GM20431 (cell line): ENCODE measurements at regions not wholly inside any gene's neighbourhood (a gene's known extent, or its start where the extent isn't known, plus 50 kb on each side); places are given as distances from the start of the nearest gene placed in this dataset.
"Not testable (repeated sequence)": the region's sequence is repeated elsewhere in the genome, so short reads cannot be mapped to it uniquely, and the experiment has no call there.

Source experiments
- in situ Hi-C: fragments of 300-500 bp; cut with MseI, MboI; formaldehyde crosslinking; loops from one replicate; pipeline ENCODE4 v1.15.0; 2020; ENCODE audit warnings: low sequenced_read_pairs; ENCODE audit not compliant: unreplicated experiment

DNA sequence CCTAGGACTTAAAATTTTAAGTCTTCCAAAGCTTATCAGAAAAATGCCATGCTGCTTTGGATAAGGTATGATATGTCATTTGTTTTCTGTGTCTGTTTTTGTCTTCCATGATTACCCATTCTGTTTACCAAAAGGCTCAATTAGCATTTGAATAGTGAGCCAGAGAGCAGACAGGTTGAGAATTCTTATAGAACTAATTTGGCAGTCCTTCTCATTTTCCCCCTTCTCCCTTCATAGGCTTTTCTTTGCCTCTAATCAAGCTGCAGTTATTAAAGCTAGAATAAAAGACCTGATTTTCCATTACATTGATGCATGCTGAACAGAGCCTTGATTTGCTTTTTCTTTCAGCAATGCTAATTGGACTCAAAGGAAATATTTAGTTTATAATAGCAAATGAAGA lies 993.0 kb downstream of the MAT2B start:
- in situ Hi-C loops, result loop anchor here (25.0 kb wide), 1 partner anchor 486 kb away; no protein-coding TSS in a partner anchor

DNA sequence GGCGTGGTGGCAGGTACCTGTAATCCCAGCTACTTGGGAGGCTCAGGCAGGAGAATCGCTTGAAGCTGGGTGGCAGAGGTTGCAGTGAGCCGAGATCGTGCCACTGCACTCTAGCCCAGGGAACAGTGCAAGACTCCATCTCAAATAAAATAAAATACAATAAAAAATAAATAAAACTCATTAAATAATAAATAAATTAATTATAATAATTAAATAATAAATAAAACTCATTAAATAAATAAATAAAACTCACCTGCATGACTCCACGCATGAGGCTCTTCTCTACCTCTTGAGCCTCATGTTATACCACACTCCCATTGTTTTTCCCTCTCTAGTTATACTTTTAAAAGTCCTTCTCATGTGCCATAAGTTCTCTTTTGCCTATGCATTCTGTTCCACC lies 995.4 kb downstream of the MAT2B start:
- in situ Hi-C loops, result loop anchor here (25.0 kb wide), 1 partner anchor 939 kb away; no protein-coding TSS in a partner anchor

GRCh38 chr5:164501344-164501743 lies 995.9 kb downstream of the MAT2B start:
- in situ Hi-C loops, result loop anchor here (25.0 kb wide), 1 partner anchor 939 kb away; no protein-coding TSS in a partner anchor

DNA sequence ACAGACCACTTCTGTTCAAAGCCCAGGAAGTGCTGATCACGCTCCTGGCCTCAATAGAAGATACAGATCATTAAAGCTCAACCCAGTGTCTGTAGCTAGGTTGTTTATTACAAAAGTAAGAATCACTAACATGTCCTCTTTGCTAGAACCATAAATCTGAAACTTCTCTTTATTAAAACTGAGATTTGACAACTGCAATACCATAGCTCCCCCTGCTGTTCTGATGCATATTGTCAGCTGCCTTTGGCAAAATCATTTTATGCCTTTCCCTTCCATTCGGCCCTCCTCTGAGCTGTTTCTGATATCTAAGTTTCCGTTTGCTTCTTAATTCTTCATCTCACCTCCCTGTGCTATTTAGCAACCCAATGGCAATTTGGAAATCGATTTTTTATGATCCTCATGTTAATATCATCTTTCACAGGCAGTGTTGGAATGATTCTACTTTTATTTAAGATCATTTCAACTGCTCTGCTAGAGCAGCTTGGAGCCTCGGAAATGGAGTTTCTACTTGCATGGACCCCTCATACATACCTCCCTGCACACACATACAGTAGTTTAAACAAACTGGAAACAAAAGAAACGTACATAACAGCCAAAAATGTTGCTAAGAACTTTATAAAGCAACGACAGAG lies 998.8 kb downstream of the MAT2B start:
- in situ Hi-C loops, result loop anchor here (25.0 kb wide), 1 partner anchor 942 kb away; no protein-coding TSS in a partner anchor

DNA sequence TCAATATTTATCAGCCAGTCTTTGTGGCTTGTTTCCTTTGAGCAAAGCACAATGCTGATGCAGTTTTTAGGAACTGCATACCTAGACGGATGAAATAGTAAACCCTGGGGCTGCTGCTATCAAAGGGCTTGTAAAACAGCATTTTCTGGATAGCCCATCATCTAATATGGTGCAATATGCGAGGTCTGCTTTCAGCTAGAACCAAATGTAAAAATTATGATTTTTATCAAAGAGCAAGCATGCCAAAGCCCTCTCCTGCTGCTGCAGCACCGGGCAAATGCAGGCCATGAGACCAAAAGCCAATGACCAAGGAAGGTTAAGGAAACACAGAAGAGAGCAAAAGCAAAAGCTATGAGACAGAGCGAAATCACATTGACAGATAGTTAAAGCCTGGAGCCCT lies 1000.4 kb downstream of the MAT2B start:
- in situ Hi-C loops, result loop anchor here (25.0 kb wide), 1 partner anchor 943 kb away; no protein-coding TSS in a partner anchor

- in situ Hi-C loops, result loop anchor here (25.0 kb wide), 1 partner anchor 956 kb away; no protein-coding TSS in a partner anchor
Measured at GRCh38 chr5:164518067-164518740, 1012.8 kb downstream of the MAT2B start.

DNA sequence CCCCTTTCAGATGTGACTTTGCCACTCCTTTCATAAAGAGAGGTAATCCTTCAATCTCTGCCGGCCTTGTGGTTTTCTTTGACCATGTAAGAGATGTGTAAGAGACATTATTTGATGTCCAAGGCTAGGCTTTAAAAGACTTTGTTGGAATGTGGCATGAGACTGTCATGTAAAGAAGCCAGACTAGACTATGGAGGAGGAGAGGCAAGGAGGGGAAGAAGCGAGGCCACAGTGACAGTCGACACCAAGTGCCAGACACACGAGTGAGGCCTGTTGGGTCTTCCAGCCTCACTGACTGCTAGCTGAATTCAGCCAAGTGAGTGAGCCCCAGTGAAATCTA lies 1013.3 kb downstream of the MAT2B start:
- in situ Hi-C loops, result loop anchor here (25.0 kb wide), 1 partner anchor 956 kb away; no protein-coding TSS in a partner anchor

DNA sequence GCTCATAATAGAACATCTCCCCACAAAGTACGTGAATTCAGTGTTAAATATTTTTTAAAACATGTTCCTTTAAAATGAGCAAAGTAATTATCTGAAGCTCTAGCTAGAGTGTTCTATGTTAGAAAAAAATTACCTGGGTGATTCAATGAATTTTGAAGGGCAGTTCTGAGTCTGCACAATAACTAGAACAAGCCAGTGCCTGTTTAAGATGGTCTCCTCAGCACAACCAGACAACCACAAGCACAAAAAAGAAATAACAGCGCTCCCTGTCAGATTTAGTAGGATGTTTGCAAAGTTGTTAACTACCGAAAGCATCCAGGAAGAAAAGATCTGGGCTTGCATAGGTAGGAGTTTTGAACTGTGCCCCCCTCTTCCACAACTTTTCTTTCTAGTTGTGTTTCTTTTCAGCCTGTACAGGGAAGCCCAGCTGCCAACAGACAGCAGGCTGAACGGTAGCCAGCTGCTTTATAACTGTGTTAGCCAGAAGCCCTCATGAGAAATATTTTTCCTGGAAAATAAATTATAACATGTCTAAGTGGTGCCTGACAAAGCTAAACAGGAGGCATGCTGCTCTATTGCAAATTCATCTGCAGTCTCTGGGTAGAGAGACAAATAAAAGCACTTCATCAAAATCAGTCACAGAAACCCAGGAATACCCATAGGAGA lies 1026.9 kb downstream of the MAT2B start:
- in situ Hi-C loops, result no loop called here

GRCh38 chr5:164533426-164533825 lies 1028.0 kb downstream of the MAT2B start:
- in situ Hi-C loops, result not testable (repeated sequence)

DNA sequence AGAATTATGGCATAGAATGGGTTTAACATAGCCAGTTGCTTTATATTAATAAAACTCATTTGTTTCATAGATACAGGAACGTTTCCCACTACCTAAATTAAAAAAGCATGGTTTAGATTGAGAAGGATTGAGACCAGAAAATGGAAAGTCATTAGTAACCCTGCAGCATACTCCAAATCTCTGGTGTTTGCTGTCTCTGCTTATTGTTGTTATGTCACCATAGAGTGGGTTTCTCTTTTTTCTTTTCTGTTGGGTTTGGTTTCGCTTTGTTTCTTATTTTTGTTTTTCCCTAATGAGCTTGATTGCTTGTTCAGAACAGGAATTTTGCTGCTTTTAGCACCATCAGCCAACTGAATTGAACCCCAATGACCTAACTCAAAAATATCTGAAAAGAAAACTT lies 1034.8 kb downstream of the MAT2B start:
- in situ Hi-C loops, result no loop called here

DNA sequence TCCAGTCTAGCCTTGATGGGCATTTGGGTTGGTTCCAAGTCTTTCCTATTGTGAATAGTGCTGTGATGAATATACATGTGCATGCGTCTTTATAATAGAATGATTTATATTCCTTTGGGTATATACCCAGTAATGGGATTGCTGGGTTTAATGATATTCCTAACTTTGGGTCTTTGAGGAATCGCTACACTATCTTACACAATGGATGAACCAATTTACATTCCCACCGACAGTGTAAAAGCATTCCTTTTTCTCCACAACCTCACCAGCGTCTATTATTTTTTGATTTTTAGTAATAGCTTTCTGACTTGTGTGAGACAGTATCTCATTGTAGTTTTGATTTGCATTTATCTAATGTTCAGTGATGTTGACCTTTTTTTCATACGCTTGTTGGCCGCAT lies 1040.1 kb downstream of the MAT2B start:
- in situ Hi-C loops, result no loop called here

- in situ Hi-C loops, result no loop called here
Measured at GRCh38 chr5:164553851-164554250, 1048.4 kb downstream of the MAT2B start.

DNA sequence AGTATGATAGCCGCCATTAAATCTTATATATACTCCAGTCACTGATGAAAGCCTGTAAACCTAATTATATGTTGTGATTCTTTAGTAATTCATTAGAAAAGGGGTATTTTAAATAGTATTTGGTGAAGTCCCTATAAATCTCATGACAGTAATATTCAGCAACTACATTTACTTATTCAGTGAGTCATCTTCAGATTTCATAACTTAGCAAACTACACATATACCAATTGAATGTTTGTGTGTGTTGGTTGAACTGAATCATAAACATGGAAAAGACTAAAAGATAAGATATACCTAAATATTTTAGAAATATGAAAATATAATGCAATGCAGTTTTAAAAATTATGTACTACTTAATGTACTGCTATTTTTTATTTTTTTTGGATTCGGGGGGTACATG lies 1050.4 kb downstream of the MAT2B start:
- in situ Hi-C loops, result no loop called here

DNA sequence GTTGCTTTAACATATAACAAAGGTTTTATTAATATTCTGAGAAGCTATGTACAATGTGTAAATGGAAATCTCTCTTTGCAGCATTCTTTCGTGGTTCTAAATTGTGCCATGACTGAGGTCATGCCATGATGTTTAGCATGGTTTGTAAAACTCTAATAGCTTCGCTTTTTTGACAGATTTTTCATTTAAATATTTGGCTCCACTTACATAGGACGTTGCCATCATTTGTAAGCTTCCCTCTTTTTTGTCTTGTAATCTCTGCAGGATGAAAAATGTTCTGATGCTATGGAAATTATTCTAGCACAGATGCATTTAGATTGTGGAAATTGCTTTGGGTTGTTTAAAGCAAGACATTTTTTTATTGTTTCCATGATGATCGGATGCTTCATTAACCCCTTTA lies 1054.8 kb downstream of the MAT2B start:
- in situ Hi-C loops, result no loop called here

DNA sequence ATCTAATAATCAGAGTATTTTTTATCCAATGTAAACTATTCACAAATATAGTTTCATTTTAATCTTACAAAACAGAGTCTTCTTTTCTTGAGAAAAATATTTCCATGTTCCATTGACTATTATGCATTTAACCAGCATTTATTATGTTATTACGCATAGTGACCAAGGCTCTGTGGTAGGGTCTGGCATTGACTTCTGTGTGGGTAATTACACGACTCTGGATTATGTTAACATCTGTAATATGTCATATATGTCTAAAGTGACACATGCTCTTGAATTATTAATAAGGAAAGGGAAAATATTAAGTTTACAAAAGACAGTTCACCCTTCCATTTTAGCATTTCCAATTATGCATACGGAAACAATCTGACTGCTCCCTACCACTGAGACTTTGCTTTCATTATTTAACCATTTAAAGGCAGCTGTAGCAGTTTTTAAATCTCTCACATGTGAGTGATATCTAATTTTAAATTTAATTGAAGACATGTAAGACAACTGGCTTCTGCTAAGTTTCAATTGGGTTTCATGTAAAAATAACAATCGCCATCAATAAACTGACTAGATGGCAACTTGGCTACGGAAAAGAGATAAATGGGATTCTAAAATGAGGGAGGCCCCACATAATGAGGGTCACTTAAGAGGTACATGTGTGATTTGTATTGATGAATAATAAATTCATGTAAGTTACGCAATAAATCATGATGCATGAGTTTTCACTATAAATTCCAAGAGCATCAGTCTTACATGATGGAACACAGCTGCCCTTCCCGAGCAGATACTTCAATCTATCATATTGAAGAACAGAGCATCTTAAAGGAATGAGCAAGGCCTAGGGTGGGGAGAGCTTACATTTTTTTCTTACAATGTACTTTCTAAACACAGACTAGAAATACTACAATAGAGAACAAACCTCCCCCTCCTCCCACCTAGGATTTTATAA lies 1056.8 kb downstream of the MAT2B start:
- in situ Hi-C loops, result no loop called here

DNA sequence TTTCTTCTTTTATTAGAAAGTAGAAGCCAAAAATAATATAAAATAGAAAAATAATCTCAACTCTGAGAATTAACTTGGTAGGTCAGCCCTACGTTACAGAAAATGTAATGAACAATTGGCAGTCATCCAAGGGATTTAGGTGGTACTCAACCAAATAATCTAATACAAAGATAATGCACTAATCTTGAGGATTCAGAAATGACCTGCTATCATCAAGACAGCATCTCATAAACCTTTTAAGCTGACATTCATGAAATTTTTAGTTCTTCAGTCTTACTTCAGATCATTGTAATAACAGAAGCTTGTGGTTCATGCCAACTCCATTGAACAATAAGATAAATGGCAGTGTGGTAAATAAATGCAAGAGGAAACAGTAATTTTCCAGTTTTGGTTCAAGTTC lies 1058.0 kb downstream of the MAT2B start:
- in situ Hi-C loops, result no loop called here

DNA sequence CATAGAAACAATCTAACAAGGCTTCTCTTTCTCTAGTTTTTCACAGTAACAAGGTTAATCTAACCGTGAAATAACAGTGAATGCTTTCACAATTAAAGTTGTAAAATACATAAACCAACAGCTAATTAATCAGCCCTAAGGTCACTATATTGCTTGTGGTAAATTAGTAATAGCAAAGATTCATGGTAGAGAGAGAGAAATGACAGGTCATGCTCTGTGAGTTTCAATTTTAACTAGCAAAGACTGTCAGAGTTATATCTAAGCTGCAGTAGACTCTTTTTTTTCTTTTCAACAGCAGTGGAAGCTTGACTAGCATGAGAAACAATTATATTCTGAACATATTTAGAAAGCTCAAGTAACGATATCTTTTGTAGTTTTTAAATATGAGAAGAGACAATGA lies 1068.0 kb downstream of the MAT2B start:
- in situ Hi-C loops, result no loop called here

DNA sequence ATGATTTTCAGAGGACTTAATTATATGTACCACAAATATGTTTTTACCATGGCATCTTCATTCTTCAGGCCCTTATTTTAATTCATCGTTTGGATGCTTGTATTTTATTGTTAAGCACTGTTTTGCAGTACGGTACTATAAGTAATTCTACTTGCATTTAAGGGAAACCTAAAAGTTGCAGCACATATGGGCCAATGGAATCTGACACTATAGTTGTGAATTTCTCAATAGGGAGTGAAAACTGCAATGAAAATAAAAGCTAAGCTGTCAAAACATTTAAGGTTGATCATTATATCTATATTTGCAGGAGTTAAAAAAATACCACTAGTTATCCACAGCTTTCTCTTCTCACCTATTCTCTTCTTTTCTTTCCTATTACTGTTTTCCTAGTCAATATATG lies 1071.8 kb downstream of the MAT2B start:
- in situ Hi-C loops, result no loop called here

GRCh38 chr5:164577742-164578141 lies 1072.3 kb downstream of the MAT2B start:
- in situ Hi-C loops, result no loop called here

DNA sequence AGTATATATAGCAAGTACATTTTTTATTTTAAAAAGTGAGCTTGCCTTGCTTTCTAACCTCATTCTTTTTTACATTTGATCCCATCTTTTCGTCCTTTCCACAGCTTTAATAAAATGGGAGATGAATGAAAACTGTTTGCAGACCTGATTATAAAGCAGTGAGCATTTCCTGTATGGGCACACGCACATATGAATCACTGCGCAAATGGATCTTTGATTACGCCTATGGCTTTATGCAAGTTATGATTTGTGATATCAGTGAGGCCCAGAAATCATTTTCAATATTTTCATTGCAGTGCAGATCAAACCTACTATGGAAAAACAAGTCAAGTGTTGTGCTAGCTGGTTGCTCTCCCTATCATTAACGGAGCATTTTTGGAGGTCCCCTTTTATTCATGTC lies 1073.0 kb downstream of the MAT2B start:
- in situ Hi-C loops, result no loop called here
